SHP77 treated with DMSO at 0.1 percent for 48 hours (cell line): ENCODE measurements at regions not wholly inside any gene's neighbourhood (a gene's known extent, or its start where the extent isn't known, plus 50 kb on each side); places are given as distances from the start of the nearest gene placed in this dataset.
"Not testable (repeated sequence)": the region's sequence is repeated elsewhere in the genome, so short reads cannot be mapped to it uniquely, and the experiment has no call there.

Experiments
- DNase-seq: peaks from one replicate; lab custom pipeline; 2025; lab: John Stamatoyannopoulos, UW

DNA sequence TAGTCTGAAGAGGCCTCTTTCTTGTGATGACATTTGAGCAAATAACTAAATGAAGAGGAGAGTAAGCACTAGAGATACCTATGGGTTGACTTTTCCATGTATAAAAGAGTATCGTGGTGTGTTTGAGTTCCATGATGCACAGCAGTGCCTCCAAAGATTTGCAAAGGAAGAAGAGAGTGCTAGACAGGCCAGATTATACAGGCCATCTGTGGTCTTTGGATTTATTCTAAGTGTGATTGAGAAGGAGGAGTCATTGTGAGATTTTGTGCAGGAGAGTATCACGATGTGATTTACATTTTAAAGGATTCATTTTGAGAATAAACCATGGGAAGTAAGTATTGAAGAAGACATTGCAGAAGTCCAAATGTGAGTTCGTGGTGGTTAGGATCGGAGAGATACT is 695.9 kb upstream of the FAM98A start:
- no peak for DNase-seq

DNA sequence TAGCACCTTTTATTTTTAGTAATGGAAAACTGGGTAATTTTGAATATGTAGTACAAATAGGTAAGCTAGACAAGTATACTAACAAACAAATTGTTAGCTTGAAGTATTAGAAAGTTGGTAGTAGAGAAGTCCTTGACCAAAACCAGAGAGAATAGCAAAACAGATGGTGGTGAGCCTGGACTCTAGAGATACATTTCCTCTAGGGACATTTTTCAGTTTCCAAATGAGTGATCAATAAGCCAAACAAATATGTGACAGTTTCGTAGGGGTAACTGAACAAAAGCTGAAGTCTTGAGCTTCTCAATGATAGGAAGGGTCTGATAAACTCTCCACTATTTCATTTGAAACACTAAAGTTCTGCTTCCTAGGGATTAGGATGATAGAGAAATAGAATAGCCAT is 692.0 kb upstream of the FAM98A start:
- DNase-seq: no peak

DNA sequence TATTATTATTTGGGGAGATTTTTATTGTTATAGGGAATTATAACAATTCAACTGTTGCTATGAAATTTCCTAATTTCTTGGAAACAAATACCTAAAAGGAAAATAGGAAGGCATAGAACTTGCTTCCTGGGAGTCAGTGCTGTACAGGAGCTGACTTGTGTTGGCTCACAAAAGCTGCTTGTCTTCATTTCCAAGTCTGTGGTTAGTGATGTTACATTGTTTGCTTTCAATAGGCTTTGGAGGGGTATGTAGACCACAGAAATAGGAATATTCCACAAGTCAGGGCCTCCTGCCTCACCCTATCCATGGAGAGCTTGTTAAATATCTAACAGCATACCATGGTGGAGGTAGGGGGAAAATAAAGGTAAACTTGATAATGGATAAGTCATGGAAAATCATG is 688.9 kb upstream of the FAM98A start:
- DNase-seq: no peak

DNA sequence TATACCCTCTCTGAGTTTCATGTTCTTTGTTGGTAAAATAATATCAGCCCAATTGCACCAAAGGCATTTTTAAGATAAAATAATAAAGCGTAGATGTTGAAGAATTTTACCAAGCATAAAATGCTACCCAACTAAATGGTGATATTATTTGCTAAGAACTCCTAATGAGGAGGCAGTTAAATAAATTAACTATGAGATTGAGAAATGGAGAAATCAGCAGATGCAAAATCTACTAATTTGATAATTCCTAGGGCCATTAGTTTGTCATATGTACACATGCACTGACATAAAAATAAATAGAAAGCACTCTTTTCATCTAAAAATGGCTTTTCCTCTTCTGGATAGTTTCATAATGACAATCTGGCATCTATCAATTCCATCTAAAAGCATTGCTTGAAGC is 681.5 kb upstream of the FAM98A start:
- no peak for DNase-seq

DNA sequence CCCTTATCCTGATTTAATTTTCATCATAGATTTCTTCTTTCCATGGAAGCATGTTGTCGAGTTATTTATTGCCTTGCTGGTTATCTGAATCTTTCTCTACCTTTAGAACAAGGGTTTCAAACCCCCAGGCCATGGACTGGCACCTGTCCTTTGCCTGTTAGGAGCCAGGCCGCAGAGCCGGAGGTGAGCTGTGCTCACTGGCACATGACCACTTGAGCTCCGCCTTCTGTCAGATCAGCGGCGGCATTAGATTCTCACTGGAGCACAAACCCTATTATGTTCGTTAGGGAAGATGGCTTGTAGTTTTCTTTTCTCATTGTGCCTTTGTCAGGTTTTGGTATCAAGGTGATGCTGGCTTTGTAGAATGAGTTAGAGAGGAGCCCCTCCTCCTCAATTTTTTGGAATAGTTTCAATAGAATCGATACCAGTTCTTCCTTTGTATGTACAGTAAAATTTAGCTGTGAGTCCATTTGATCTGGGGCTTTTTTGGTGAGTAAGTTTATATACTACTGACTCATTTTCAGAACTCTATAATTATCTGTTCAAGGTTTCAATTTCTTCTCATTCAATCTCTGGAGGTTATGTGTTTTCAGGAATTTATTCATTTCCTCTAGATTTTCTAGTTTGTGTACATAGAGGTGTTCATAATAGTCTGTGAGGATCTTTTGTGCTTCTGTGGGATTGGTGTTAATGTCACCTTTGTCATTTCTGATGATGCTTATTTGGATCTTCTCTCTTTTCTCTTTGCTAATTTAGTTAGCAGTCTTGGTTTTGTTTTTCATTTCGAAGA is 668.0 kb upstream of the FAM98A start:
- no peak for DNase-seq

DNA sequence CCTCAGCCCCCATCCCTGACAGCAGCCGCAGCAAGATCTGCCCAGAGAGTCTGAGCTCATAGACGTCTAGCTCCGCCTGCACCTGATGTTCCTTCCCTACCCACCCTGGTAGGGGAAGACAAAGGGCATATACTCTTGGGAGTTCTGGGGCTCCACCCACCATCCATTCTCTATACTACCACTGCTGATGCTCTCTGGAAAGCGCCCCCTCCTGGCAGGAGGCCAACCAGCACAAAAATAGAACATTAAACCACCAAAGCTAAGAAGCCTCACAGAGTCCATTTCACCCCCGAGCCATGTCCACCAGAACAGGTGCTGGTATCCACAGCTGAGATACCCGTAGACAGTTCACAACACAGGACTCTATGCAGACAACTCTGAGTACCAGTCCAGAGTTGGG is 662.6 kb upstream of the FAM98A start:
- no peak for DNase-seq

DNA sequence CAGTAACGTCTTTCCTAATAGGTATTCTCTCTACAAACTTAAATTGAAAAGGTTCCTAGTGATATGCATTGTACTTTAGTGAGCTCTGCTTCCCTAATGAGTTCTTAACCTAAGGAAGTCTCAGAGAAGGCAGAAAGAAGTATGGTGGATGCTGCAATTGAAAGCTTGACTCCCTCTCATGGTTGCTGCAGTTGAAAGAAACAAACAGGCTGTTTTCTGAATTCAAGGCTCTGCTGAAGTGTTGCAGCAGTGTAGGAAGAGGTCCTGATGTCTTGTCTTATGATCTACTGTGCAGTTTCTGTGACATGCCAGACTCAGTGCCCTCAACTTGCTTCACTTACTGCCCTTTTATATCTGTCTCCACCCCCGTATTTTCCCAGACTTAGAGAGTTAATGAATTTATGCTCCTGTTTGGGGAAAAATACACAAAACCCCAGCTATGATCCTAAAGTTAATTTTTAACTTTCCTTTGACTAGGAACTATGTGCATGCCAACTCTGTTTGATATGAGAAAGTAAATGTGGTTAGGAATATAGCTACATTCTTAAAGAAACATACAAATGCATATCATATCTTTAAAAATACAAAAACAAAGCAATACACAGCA is 655.3 kb upstream of the FAM98A start:
- no peak for DNase-seq

DNA sequence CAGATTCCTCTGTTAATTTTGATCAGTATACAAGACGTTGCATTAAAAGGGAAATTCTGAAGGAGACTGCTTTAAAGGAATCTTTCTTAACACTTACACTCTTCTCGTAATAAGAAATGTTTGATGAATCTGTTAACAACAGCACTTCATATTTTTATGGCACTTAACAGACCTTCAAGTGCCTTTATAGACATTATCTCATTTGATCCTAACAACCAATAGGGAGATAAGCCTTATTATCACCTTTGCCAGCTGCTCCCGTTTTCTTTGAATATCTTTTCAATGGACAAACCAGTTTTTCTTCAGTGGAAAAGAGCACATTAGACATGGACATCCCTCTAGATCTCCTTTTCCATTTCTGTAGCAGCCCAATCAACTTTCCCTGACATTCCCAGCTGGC is 653.0 kb upstream of the FAM98A start:
- DNase-seq: no peak

DNA sequence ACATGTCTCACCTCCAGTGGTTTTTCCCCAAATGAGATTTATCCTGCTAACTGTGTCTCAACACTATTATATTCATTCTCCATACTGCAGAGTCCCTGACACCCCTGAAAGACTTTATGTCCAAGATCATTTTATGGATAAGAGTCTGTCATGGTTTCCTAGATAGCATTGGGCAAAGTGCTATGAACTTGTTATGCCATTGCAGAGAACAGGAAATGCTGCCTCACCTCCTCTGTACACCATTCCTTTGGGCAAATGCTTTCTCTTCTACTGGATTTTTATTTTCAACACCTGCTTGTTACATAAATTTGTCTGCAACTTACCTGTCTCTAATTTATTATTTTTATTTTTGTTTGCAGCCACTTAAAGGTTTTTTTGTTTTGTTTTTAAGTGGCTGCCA is 652.5 kb upstream of the FAM98A start:
- no peak for DNase-seq

DNA sequence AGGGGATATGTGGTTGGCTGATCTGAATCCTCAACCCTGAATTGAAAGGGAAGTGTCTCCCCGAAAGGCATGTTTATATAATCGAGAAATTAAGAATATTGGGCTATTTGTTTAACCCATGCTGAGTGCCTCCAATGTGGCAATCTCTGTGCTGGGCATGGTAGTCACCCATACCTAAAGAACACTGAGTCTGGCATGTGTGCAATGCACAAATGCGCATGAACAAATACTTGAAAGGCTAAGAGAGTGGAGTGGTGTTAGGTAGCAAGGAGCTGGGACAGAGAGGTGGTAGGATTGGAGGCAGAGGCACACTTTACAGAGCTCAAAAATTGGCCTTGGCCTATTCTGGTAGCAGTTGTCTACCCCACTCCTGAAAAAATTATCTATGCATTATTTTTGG is 645.1 kb upstream of the FAM98A start:
- no peak for DNase-seq

DNA sequence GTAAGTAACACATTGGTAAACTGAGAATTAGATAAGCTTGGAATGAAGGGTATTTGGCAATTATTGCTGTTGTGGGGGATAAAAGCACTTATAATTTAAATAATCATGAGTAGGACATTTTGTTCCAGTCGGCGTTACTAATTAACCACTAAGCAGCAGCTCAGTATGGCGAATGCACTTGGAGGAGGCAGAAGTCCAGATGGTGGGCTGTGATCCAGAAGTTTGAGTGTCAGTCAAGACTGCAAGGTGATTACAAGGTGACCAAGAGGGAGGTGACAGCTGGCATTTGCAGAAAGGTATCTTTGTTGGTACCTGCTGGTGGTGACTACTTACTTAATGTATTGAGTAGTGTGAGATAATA is 643.6 kb upstream of the FAM98A start:
- DNase-seq: no peak

DNA sequence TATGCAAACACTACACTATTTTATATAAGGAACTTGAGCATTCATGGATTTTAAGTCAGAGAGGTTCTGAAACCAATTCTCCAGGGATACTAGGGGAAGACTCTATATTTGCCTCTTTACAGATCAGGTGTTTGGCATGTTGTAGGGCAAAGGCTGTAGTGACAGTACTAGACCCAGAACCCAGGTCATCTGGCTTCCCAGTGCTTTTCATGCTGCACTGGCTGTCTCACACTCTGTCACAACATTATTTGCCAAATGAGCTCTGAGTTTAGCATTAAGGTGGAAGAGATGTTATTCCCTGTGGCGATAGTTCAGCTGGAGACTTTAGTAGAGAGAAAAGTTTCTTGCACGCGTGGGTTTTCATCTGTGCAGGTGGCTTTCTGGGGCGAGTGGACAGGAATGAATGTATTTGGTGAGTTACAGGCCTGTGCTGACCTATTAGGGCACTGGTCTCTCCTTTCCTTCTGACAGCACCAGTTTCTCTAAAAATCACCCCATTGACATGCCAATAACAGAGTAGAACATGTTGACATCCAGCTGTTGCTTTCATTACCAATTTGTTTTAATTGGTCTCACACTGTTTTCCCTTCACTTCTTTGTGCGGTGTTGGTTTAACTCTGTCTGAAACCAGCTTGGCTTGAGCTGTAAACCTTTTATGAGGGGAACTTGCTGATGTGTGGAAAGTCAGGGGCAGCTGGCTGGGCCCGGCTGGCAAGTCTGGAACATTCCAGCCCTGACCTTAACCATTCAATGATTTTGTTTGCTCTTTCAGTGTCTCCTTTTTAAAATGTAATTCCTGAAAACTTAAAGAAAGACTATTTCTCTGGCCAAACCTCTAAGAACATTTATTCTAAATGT is 643.0 kb upstream of the FAM98A start:
- DNase-seq: no peak

DNA sequence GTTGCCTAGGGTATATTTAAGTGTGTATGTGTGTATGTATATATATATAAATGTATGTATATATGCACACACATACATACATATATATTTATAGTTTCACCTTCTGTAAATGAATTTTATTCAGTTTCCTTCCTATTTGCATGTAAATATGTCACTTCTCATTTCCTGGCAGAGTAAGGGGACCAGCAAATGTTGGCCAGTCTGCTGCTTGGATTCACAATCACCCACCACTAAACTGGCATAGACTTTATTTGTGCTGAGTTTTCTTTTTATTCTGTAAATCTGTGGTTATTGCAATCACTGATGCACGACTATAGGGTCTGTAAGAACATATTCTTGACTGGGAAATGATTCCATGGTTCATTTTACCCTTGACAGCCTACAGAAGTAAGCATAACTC is 640.4 kb upstream of the FAM98A start:
- no peak for DNase-seq

DNA sequence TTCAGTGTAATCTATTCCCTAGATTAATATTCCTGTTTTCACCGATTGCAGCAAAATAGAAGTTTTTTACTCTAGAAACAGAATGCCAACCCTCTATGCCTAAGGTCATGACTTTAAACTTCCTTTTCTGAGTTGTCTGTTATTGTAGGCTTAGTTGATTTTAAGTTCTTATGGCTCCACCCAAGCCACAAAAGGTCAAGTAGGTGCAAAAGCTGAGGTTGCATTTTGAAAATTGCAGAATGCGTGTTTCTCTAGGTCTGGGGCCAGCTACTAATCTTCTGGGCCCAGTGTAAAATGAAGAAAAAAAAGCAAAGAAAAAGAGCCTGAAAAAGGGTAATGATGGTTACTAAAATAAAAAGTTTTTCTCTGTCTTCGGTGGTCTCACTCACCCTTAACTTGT is 635.7 kb upstream of the FAM98A start:
- no peak for DNase-seq

DNA sequence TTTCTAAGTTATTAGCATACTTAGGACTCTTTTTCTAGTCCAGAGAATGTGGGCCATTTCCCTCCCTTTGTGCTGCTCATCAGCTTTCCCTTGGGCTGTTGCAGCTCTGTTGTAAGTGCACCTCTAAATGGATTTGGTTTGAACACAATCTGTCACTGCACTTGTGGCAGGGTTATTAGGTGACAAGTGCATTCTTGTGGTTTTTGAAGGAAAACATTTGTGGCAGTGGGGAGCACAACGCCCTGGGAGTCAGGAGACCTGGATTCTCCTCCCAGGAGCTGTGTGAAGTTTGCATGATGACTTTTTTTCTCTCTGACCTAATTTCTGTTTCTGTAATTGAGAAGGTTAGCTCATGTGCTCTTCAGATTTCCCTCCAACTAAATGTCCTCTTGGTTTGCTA is 630.9 kb upstream of the FAM98A start:
- DNase-seq: no peak

DNA sequence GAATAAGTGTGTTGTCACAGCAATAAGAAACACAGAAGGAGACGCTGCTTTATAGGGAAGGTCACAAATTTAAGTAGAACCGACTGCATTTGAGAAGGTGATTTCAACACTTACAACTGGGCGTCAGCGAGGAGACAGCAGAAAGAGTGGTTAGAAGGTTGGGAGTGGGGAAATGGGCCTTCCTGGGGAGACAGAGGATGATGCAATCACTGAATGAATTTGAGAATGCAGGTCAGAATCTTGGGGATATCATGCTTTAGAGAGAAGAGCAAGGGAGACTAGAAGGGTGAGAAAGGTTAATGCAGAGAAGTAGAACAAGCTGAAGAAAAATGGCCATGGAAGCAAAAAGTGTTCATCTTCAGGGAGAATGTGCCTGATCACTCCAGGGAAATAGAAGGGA is 616.1 kb upstream of the FAM98A start:
- no peak for DNase-seq

DNA sequence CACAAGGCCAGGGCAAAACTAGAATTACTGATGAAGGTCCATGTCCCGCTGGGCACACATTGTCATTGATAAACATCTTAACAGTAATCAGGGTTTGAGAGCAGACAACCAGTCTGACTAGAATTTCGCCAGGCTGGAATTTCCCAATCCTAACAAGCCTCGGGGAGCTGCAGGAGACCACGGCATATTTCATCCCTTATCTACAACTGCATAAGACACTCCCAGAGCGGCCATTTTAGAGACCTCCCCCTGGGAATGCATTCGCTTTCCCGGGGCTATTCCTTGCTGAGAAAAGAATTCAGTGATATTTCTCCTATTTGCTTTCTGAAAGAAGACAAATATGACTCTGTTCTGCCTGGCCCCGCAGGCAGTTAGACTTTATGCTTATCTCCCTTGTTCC is 611.3 kb upstream of the FAM98A start:
- not testable (repeated sequence) for DNase-seq

DNA sequence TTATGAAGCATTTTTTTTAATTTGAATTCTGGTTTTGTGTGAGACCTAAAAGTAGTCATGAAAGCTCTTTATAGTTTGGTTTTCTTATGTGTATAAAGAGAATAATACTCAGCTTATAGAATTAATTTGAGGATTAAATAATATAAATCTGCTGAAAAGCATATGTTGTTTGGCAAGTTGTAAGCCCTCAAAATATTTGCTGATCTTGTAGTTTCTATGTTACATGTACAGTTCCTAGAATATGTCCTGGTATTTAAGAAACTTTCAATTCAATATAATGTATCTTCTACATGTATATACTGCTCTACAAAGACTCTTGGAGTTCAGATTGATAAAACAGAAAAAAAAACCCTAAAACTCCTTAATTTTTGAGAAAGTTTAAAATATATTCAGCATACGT is 605.5 kb upstream of the FAM98A start:
- DNase-seq: no peak

DNA sequence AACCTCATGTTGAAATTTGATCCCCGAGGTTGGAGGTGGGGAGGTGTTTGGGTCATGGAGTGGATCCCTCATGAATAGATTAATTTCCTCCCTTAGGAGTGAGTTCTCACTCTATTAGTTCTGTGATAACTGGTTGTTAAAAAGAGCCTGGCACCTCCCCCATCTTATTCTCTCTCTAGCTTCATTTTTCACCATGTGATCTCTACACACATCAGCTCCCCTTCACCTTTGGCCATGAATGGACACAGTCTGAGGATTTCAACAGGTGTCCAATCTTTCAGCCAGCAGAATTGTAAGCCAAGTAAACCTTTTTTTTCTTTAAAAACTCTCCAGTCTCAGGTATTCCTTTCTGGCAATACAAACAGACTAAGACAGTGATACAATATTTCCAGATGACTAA is 602.0 kb upstream of the FAM98A start:
- DNase-seq: no peak

DNA sequence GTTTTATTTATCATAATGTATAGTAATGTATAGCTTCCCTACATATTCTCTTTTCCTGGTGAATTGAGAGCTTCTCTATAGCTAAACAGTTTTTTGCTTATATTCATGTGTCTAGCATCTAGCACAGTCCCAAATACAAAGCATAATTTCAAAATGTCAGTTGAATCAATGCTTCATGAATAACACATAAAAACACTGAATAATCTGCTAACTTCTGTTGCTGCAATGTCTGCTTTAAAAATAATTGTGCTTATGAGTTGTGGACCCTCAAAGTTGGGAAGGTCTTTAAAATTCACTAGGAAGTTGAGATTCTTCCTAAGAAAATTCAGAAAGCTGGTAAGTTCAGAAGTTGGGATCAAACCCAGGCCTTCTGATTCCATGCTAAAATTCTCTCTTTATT is 600.9 kb upstream of the FAM98A start:
- DNase-seq: no peak

DNA sequence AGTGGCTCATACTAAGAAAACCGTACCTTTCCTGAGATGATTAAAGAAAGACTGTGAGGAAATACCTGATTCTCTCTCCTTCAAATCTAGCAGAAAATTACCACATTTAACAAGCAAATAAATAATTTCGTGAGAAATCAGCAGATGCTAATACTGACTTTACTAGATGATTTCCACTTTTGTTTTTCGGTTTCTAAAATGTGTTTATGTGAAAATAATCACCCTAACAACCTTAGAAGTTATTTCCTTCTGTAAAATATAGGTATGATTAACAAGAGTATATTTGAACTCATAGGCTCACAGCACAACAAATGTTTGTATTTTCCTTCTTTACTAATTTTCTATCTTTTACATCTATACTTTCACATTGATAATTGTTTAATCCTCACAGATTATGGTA is 594.1 kb upstream of the FAM98A start:
- no peak for DNase-seq

DNA sequence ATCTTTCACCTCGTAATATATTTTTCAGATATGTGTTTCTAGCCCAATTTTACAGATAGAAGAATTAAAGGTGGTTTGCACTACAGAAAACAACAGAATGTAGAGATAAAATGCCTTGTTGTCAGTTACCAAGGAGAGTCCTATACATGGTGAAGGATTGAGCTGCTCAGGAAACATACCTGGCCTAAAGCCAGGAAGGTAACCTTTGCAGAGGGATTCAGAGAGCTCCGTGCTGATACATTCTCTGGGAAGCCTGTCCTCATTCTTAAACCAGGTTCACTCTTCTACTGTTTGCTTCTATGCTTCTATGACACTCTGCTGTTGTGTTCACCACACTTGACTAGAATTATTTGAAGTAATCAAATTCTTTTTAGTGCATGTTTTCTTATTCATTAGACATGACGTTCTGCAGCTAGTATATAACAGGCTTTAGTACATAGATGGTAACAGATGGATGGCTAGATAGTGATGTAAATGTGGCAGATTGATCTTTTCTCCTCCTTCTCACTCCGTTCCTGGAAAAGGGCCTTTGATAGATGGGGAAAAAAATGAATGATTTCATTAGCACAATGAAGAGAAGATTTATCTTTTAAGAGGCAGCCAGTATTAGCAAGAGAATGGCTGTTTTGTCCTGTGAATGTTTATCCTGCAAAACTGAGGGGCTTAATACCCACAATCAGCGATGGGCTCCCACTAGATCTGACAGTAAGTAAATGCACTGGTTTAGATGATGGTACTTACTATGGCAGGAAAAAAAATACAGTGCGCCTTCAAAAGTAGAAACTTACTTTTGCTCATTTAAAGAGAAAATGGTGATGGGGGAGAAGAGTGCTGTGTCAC is 589.6 kb upstream of the FAM98A start:
- DNase-seq: no peak
